ENCODE measurements at regions not wholly inside any gene's neighbourhood (a gene's known extent, or its start where the extent isn't known, plus 50 kb on each side); places are given as distances from the start of the nearest gene placed in this dataset.

DNA sequence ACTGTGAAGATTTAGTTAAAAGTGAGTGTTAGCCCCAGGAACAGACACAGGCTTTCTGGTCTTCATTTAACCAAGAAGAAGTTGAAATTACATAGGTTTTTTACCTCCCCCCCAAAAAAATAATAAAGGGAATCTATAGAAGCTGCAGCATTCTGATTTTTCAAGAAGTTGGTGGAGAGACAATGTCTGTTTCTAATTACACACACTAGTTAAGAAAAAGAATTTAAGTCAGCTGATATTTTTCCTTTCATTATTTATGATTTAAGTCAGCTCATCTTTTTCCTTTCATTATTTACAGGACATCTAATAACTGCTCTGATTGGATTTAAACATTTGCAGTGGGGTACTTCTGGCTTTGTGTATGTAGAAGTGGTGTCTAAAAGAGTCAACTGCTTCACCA is 201.4 kb upstream of the NRP1 start:
- no peak overlapping the region for H4K91ac ChIP-seq (replicated peaks; ENCODE audit: insufficient read length, low read length)
- no peak overlapping the region for H4K5ac ChIP-seq (ENCODE audit: insufficient read length, low read depth, low read length)
- ChIA-PET POLR2A (ENCODE audit: partially characterized antibody) (no interaction called here), CTCF (ENCODE audit: partially characterized antibody) (interaction anchor here (1.8 kb wide), 1 partner anchor 9 kb away, joined by 7 read pairs; no protein-coding TSS in a partner anchor)
- no peaks in the 10 kb centered on the region for H3K79me2 ChIP-seq (ENCODE audit: control insufficient read depth in 1 of 2, insufficient read depth in 2 of 2, low read length in 2 of 2)
- DNase-seq (ENCODE audit: low read depth in 1 of 2, low spot score in 2 of 2) (no peak), FAIRE-seq (no peak)
- no peak overlapping the region for H2BK120ac ChIP-seq (replicated peaks; ENCODE audit: low read depth, low read length)
- H2AFZ ChIP-seq (ENCODE audit: low read length): no peak overlapping the region
- H4K20me1 ChIP-seq (replicated peaks in 1 of 2; ENCODE audit: control insufficient read depth in 1 of 2, insufficient read depth in 2 of 2, low read length in 2 of 2): no peaks in the 10 kb centered on the region
- H3K27ac ChIP-seq (ENCODE audit: low read depth, low read length): no peak overlapping the region
- no peak overlapping the region for H3K4me2 ChIP-seq (ENCODE audit: insufficient read depth in 1 of 2, low read depth in 2 of 2, low read length in 2 of 2)
- H2BK15ac ChIP-seq (ENCODE audit: low read length): no peak overlapping the region
- H3K23me2 ChIP-seq (ENCODE audit: low read depth, low read length): no peaks in the 10 kb centered on the region; the same call in 1 of the 2 replicates
- H3K27me3 ChIP-seq (replicated peaks in 1 of 4; ENCODE audit: control insufficient read depth in 3 of 4, extremely low read depth in 1 of 4, insufficient read depth in 3 of 4, low read length in 3 of 4): no peaks in the 10 kb centered on the region
- H3K18ac ChIP-seq (ENCODE audit: extremely low read depth, low read length): no peak overlapping the region
- no peak overlapping the region for H3K9ac ChIP-seq (replicated peaks in 1 of 4; ENCODE audit: extremely low read depth in 1 of 4, low read depth in 3 of 4, low read length in 3 of 4)
- H2BK5ac ChIP-seq (ENCODE audit: low read depth, low read length): no peak overlapping the region
- peaks cover 2 to 13% (median 8%) of the 10 kb centered on the region in 4 experiments; a peak in 6 of 7 replicates for H3K4me1 ChIP-seq (replicated peaks in 1 of 4; ENCODE audit: control insufficient read depth in 3 of 4, insufficient read depth in 4 of 4, low read length in 3 of 4)
- no peak overlapping the region for H3K4ac ChIP-seq (replicated peaks; ENCODE audit: insufficient read length, low read depth, low read length)
- no peak overlapping the region for H2BK12ac ChIP-seq (ENCODE audit: low read depth, low read length)
- no peak overlapping the region for H2BK20ac ChIP-seq (ENCODE audit: low read length)
- H3K14ac ChIP-seq (ENCODE audit: insufficient read length): no peak overlapping the region
- H3K56ac ChIP-seq (replicated peaks; ENCODE audit: insufficient read length, low read depth, low read length): no peak overlapping the region
- H3K9me3 ChIP-seq (ENCODE audit: insufficient read depth in 2 of 2, low read depth in 1 of 2, low read length in 1 of 2): no peaks in the 10 kb centered on the region
- H3K79me1 ChIP-seq (ENCODE audit: low read depth, low read length): no peaks in the 10 kb centered on the region
- no peak overlapping the region for H4K8ac ChIP-seq (ENCODE audit: extremely low read depth, insufficient read depth, low read length)
- no peak overlapping the region for H3K23ac ChIP-seq (ENCODE audit: insufficient read length)
- H2AK5ac ChIP-seq (ENCODE audit: low read depth, low read length): no peak overlapping the region
- no peaks in the 10 kb centered on the region for H3K36me3 ChIP-seq (ENCODE audit: control insufficient read depth in 2 of 4, insufficient read depth in 4 of 4, low read length in 3 of 4)
- no peak overlapping the region for H3K4me3 ChIP-seq (ENCODE audit: extremely low read depth in 1 of 4, insufficient read depth in 2 of 4, low read depth in 3 of 4, low read length in 4 of 4)
- TF ChIP-seq NANOG (IDR thresholded peaks at IDR 0.05; ENCODE audit: insufficient read depth, low read depth, low read length, poor library complexity, severe bottlenecking) (no peak), CTBP2 (IDR thresholded peaks at IDR 0.05; ENCODE audit: borderline replicate concordance, insufficient read depth, insufficient read length, low read length) (no peak), SIN3A (conservative IDR thresholded peaks at IDR 0.05 in 1 of 2, IDR thresholded peaks at IDR 0.05 in 1 of 2; ENCODE audit: low read depth in 1 of 2, low read length in 2 of 2) (no peak), BACH1 (IDR thresholded peaks at IDR 0.05; ENCODE audit: low read length) (no peak), JUND (IDR thresholded peaks at IDR 0.05; ENCODE audit: low read length) (no peak), TBP (IDR thresholded peaks at IDR 0.05; ENCODE audit: low read depth, low read length) (no peak), SUZ12 (IDR thresholded peaks at IDR 0.05; ENCODE audit: low read length) (no peak), CEBPB (IDR thresholded peaks at IDR 0.05; ENCODE audit: low read depth, low read length) (no peak), GTF2F1 (IDR thresholded peaks at IDR 0.05; ENCODE audit: borderline replicate concordance, low read depth, low read length) (no peak), BCL11A (IDR thresholded peaks at IDR 0.05; ENCODE audit: low read depth in 2 of 2, low read length in 2 of 2) (no peak), SRF (IDR thresholded peaks at IDR 0.05; ENCODE audit: low read depth, low read length) (no peak)
- TF ChIP-seq, protein P1, sequence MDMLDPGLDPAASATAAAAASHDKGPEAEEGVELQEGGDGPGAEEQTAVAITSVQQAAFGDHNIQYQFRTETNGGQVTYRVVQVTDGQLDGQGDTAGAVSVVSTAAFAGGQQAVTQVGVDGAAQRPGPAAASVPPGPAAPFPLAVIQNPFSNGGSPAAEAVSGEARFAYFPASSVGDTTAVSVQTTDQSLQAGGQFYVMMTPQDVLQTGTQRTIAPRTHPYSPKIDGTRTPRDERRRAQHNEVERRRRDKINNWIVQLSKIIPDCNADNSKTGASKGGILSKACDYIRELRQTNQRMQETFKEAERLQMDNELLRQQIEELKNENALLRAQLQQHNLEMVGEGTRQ (IDR thresholded peaks at IDR 0.05; ENCODE audit: low read length): no peak
- TF ChIP-seq, protein P2, sequence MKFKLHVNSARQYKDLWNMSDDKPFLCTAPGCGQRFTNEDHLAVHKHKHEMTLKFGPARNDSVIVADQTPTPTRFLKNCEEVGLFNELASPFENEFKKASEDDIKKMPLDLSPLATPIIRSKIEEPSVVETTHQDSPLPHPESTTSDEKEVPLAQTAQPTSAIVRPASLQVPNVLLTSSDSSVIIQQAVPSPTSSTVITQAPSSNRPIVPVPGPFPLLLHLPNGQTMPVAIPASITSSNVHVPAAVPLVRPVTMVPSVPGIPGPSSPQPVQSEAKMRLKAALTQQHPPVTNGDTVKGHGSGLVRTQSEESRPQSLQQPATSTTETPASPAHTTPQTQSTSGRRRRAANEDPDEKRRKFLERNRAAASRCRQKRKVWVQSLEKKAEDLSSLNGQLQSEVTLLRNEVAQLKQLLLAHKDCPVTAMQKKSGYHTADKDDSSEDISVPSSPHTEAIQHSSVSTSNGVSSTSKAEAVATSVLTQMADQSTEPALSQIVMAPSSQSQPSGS (IDR thresholded peaks at IDR 0.05; ENCODE audit: low read length): no peak

All from H1 (cell line).